Caki2 (cell line): ENCODE measurements at regions not wholly inside any gene's neighbourhood (a gene's known extent, or its start where the extent isn't known, plus 50 kb on each side); places are given as distances from the start of the nearest gene placed in this dataset.

ENCODE experiments used
- DNase-seq: peaks from one replicate; pipeline ENCODE4 v3.0.0-alpha.2; 2015; ENCODE audit warnings: low read depth
- in situ Hi-C: cut with HindIII; loops from 2 replicates; pipeline ENCODE4 v1.10.0; 2016; ENCODE audit warnings: low sequenced_read_pairs, low pct_unique_long_range_greater_than_20kb, mixed read lengths

DNA sequence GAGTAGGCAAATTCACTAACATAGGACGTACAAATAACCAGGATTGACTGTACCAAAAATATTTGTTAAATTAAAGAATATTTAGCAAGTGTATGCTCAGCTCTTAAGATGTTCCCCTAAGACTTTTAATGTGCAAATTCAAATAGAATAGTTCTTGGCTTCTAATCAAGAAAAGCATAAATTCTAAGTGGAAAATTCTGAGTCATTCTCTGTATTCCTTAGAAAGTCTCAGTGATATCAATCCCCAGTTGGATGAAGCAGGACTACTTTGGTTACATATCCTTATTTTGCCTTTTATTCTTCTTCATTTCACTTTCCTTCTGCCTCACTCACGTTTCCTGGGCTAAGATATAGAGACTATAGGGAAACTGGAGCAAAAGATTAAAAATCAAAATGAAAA is 130.2 kb downstream of the IFI44 start:
- DNase-seq = no peak
- in situ Hi-C loops = no loop called here

DNA sequence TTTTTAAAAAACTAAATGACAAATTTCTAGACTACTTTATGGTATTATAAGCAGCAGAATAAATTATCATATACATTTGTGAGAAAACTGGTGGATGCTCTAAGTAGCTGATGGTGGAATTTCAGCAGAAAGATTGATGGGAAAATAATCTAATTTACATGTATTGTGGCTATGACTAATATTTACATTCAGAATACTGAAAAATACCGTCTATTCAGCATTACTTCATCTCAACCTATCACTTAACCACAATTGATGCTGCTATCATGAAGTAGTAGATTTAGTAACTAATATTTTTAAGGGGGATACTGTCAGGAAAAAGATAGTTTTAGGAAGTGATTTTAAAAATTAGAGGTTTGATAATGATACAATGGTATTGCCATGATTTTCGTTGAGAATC is 137.9 kb downstream of the IFI44 start:
- DNase-seq = no peak
- in situ Hi-C loops = no loop called here

DNA sequence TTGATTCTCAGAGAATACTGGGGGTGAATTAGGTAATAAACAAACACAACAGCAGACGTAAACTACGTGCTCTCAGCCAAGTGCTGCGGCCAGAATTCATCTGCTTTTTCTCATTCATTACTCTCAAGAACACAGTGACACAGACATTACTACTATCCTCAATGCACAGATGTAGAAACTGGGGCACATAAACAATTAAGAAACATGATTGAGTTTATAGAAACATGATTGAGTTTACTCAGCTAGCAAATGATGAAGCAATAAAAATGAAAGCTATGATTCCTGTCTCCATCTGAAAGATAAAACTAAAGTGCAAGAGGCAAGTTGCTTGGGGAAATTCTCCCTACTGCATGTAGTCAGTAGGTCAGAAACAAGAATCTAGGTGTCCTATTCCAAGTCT is 140.5 kb downstream of the IFI44 start:
- no peak for DNase-seq
- in situ Hi-C loops = no loop called here

DNA sequence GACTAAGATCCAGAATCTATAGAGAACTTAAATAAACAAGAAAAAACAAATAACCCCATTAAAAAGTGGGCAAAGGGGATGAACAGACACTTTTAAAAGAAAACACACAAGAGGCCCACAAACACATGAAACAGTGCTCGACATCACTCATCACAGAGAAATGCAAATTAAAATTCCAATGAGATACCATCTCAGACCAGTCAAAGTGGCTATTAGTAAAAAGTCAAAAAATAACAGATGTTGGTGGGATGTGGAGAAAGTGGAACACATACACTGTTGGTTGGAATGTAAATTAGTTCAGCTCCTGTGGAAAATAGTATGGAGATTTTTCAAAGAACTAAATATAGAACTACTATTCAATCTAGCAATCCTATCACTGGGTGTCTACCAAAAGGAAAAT is 143.1 kb downstream of the IFI44 start:
- DNase-seq = no peak

DNA sequence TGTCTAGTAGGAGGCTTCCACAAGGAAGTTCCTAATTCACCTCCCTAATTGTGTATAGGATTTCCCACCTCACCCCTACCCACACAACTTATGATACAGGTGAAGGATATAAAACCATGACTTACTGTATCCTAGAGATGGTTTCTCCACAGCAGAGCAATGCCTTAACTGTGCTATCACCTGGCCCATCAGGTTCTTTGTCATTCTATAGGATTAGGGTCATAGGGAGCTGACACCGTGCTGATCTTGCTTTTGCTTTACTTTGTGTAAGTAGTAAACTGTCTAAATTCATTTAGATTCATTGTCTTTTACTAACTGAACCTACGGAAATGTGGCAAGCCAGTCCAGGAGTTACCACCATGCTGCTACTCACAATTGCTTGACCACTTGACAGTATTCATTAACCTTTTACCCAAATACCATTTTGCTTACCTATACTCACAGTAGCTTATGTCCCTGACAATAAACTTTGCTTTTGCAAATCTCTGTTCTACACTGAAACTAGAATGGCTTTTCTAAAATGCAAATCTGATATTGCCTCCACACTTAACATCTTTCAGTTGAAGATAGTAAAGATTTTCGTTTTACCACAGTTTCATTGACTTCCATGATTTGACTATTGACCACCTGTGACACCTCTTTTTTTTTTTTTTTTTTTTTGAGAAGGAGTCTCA is 147.6 kb downstream of the IFI44 start:
- no peak for DNase-seq

More for the DNA sequence above, 143.1 kb downstream of the IFI44 start:
- in situ Hi-C loops = no loop called here

DNA sequence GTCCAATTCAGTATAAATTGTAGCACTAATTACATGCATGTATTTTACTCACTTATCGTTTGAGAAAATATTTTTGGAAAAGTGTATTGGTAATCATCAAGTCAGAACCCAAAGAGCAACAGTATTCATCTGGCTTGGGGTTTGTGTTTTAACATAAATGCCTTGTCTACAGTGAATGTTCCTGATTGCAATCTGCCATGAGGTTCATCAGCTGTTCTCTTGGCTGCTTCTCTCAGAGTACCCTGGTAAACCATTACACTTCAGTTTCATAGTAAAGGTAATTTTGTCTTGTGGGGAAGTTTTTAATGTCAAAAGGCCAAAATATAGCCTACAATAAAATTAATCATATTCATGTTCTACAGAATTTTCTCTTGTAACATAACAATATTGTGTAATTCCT is 150.3 kb downstream of the IFI44 start:
- in situ Hi-C loops = no loop called here
- DNase-seq = no peak

More for the DNA sequence above, 147.6 kb downstream of the IFI44 start:
- in situ Hi-C loops = no loop called here

DNA sequence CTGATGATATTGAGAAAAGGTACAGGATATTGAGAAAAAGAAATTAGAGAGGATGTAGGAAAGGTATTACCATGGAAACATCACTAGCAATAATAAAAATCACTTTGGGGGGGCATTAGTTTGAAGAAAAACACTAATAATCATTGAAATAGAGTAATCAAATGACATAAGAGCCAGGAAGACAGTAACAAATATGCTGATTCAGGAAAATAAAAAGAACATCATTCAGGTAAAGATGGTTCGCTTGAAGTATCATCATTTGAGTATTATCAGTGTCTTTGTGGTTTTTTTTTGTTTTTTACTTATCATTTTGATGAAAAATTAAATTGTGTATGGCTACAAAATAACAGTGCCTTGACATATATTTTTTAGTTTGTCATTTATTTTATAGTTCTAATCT is 164.5 kb downstream of the IFI44 start:
- DNase-seq = no peak
- in situ Hi-C loops = no loop called here

DNA sequence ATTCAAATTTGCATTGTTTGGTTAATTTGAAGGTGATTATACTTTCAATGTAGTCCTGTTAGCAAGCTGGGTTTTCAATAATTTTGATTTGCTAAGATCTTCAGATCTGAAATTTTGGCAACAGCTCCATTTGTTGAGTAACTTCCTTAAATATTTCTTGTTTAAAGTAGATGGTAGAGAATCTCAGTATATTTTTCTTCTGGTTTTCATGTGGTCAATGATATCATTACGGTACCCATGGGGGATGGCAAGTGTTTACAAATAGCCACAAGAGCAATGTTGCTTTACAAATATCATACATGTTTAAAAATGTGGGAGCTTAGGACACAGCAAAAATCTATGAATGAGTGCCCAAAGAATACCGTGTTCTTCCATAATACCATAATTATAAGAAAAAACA is 175.9 kb downstream of the IFI44 start:
- DNase-seq = no peak
- in situ Hi-C loops = no loop called here

DNA sequence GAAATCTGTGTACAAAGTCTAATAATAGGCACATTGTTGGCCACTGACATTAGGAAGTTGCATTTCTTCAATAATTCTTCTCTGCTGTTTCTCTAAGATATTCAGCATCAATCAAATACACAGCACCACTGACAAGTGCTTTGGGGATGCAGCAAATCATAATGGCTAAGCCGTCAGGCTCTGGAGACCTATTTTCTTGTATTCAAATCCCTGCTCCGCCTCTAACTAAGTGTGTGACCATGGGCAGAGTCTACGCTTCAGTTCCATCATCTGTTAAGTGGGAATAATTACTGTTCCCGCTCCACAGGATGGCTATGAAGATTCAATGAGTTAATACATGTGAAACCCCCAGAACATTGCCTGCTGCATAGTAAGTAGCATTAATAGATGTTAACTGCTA is 176.9 kb downstream of the ADGRL4 start:
- DNase-seq = no peak
- in situ Hi-C loops = no loop called here

DNA sequence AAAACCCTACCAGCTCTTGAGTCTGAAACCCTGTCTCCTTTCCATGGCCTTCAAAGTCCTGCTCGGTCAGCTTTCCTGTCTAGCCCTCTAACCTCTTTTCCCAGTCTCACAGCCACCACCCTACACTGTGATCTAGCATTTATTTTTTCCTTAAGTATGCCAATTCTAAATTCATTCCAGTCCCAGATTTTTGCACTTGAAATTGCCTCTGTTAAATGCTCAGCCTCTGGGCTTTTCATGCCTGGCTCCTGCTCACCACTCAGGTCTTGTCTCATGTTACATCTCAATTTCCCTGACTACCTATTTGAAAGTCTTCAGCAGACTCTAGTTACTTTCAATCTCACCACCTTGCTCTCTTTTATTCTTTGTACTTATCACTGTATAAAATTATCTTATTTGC is 176.2 kb downstream of the ADGRL4 start:
- DNase-seq = no peak
- in situ Hi-C loops = no loop called here

DNA sequence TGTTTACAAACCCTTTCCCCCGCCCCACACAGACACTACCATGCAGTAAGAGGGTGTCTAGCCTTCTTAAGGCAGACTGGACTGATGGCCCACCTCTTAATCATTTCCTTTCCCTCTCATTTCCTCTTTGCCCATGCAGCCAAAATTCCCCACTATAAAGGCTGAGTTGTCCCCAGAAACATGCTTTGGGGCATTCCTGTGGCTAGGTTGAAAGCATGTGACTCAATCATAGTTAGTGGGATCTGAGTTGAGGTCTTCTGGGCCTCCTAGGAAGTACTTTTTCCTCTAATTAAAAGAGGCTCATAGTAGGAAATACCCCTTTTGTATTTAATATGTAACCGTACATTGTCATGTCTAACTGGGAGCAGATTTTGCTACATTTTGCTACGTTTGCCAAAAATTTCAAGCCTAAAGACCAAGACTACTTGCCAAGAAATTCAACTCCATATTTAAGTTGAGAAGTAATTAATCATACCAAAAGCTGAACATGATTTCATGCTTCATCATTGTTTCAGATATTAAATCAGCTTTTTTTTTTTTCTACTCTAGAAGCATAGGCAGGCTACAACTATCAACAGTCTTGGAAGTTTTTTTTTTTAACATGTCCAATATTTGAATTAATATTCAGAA is 174.7 kb downstream of the ADGRL4 start:
- peak; percentile 48 for DNase-seq
- in situ Hi-C loops = no loop called here

DNA sequence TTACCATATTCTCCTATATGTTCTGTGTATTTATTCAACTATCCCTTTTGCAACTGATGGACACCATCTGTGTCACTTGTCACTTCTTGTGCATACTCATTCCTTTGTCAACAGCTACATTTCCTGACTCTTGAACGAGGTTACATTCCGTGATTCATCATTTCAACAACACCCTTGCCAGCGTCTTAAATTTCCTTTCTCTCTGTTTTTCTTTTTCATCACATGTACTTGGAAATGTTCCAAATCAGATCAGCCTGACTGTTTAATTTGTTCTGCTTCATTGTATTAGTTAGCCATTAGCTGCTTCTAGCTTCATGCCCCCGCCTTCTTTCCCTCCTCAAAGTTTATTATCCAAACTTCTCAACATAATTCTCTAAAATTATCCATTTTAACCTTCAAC is 173.0 kb downstream of the ADGRL4 start:
- in situ Hi-C loops = no loop called here

DNA sequence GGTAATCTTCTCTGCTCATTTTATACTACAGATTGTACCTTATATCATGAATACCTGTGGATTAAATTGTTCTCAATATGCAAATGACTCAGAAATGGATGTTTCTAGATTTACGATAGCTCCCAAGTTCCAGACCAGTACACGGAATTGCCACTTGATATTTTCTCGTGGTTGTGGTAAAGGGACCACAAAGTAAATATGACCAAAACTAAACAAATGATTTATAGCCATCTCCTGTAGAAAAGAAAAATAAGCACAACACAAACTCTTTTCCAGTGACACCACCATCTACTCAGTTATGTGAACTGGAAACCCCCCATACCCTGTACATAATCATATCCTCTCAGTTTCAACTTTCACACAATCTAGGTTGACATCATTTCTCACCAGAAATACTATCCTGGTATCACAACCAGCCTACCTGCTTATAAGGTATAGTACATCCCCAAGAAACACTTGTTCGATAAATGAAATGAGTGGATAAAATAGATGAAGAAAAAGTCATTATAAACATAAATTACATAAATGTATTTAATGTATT is 172.3 kb downstream of the ADGRL4 start:
- DNase-seq = peak; percentile 85
- in situ Hi-C loops = no loop called here

More for the DNA sequence above, 173.0 kb downstream of the ADGRL4 start:
- peak; percentile 97 for DNase-seq

DNA sequence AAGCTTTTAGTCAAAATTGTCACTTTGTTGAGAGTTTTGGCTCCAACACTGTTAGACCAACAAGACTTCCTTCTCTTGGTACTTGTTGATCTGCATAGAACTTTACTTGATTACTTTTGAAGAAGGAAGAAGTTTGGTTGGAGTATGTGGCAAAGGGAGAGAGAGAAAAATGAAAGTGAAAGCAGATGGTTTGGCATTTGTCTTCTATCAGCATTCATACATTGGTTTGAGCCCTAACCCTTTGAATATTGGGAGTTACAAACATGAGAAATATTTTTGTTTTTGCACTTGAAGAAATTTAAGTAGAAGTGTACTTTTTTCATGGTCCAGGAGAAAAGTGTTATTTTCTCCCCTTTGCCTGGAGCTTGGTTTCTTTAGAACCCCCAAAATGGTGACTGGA is 169.8 kb downstream of the ADGRL4 start:
- in situ Hi-C loops = no loop called here
- DNase-seq = no peak

DNA sequence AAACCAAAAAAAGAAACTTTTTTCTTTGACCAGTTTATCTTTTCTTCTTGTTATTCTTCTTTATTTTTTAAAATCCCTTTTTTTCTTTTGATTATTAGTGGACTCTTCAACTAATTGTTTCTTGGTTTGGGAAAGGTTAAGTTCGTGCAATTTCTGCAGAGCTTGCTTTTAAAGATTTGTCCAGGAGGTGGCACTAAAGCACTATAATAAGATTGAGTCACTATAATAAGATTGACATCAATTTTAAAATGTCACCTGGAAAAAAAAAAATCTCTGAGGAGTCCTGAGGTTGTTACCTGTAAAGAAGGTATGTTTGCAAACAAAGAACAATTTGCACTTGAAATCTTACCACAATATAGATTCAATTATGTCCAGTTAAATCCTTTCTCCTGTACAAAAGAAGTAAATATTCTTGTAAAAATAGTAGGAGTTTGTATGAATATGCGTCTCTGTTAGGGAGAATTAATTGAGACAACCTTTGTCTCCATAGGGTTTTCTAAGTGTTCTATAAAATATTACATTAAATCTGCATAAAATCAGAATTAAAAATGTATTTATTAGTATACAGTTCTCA is 166.7 kb downstream of the ADGRL4 start:
- peak; percentile 36 for DNase-seq

More for the DNA sequence above, 166.7 kb downstream of the ADGRL4 start:
- in situ Hi-C loops = no loop called here
